NCI-H1930 (cell line): ENCODE measurements at regions not wholly inside any gene's neighbourhood (a gene's known extent, or its start where the extent isn't known, plus 50 kb on each side); places are given as distances from the start of the nearest gene placed in this dataset.
"Not testable (repeated sequence)": the region's sequence is repeated elsewhere in the genome, so short reads cannot be mapped to it uniquely, and the experiment has no call there.

ENCODE experiments used
- DNase-seq, 2 experiments: peaks; one replicate each; lab custom pipeline; 2025; lab: John Stamatoyannopoulos, UW

- no peak for DNase-seq
These were observed 353.6 kb upstream of the SFSWAP start for GRCh38 chr12:131357185-131357747.

GRCh38 chr12:131357920-131358319 is 353.0 kb upstream of the SFSWAP start:
- DNase-seq, result no peak

GRCh38 chr12:131362291-131363211 is 348.3 kb upstream of the SFSWAP start:
- no peak for DNase-seq

- DNase-seq, result no peak
These were observed 347.5 kb upstream of the SFSWAP start for GRCh38 chr12:131363393-131363792.

- DNase-seq, result no peak
These were observed 346.9 kb upstream of the SFSWAP start for GRCh38 chr12:131363841-131364495.

GRCh38 chr12:131364903-131365820 is 345.7 kb upstream of the SFSWAP start:
- no peak for DNase-seq

- no peak for DNase-seq
These were observed 345.0 kb upstream of the SFSWAP start for GRCh38 chr12:131365821-131366260.

GRCh38 chr12:131366261-131366871 is 344.5 kb upstream of the SFSWAP start:
- no peak for DNase-seq

- DNase-seq, result not testable (repeated sequence)
These were observed 343.6 kb upstream of the SFSWAP start for GRCh38 chr12:131367067-131367982.

- no peak for DNase-seq
These were observed 342.8 kb upstream of the SFSWAP start for GRCh38 chr12:131367983-131368667.

- no peak for DNase-seq
These were observed 342.2 kb upstream of the SFSWAP start for GRCh38 chr12:131368668-131369071.

GRCh38 chr12:131369094-131369845 is 341.6 kb upstream of the SFSWAP start:
- DNase-seq, result no peak

- DNase-seq, result no peak
These were observed 340.6 kb upstream of the SFSWAP start for GRCh38 chr12:131370321-131370720.

- no peak for DNase-seq
These were observed 340.0 kb upstream of the SFSWAP start for GRCh38 chr12:131370791-131371347.

- no peak for DNase-seq
These were observed 339.3 kb upstream of the SFSWAP start for GRCh38 chr12:131371401-131372170.

- DNase-seq, result no peak
These were observed 338.8 kb upstream of the SFSWAP start for GRCh38 chr12:131372171-131372475.

- DNase-seq, result no peak
These were observed 338.1 kb upstream of the SFSWAP start for GRCh38 chr12:131372706-131373195.
